ENCODE measurements at regions not wholly inside any gene's neighbourhood (a gene's known extent, or its start where the extent isn't known, plus 50 kb on each side); places are given as distances from the start of the nearest gene placed in this dataset.

DNA sequence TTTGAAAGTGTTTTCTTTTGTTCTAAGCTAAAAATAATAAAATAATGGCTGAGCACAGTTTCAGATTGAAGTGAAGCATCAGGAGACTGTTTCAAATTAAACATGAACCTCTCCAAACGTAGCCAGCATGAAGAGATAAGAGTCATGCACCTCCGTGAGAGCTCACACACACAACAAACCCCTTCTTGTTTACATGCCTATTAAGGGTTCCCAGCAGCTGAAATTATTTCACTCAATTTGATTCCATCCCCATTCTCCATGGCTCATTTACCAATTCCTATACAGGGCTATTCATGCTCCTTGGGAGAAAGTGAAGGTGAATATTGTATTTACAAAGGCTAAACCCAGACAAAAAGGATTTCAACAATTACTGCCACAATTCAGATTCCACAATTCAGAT, 954.1 kb upstream of the INTU start:
- no peak for DNase-seq
- Histone ChIP-seq H3K36me3 (no peaks in the 10 kb centered on the region), H3K4me3 (no peak overlapping the region), H3K27ac (no peak overlapping the region), H3K9me3 (no peaks in the 10 kb centered on the region), H3K4me1 (no peaks in the 10 kb centered on the region), H3K27me3 (no peaks in the 10 kb centered on the region)
- intact Hi-C loops (cut with DNase I; ENCODE audit: low total_unique reads): no loop called here
- no peak for ATAC-seq
- TF ChIP-seq POLR2A (IDR thresholded peaks at IDR 0.05) (no peak), CTCF (IDR thresholded peaks at IDR 0.05 in 4 of 5, conservative IDR thresholded peaks at IDR 0.05 in 1 of 5) (no peak)
- in situ Hi-C loops (cut with MboI; ENCODE audit: low sequenced_read_pairs in 4 of 4): no loop called here

DNA sequence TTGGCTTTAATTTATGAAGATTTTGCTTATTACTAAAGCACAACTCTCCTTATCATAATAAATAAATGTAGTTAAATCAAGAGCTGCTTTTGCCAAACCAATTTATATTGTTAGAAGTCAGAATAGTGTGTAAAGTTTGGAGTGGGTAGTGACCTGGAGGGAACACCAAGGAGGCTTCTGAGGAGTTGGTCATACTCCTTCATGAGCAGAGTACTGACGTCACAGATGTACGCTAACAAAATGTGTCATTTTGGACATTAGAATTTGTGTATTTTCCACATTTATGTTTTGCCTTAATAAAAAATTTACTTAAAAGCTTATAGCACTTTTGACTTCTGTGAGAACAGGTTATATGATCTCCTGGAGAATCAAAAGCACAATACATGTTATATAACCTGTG, 953.5 kb upstream of the INTU start:
- H3K9me3 ChIP-seq: no peaks in the 10 kb centered on the region
- no peaks in the 10 kb centered on the region for H3K4me1 ChIP-seq
- H3K36me3 ChIP-seq: no peaks in the 10 kb centered on the region
- H3K4me3 ChIP-seq: no peak overlapping the region
- no peaks in the 10 kb centered on the region for H3K27me3 ChIP-seq
- ATAC-seq: no peak
- H3K27ac ChIP-seq: no peak overlapping the region
- no peak for DNase-seq
- intact Hi-C loops (cut with DNase I; ENCODE audit: low total_unique reads): no loop called here
- in situ Hi-C loops (cut with MboI; ENCODE audit: low sequenced_read_pairs in 4 of 4): no loop called here
- TF ChIP-seq POLR2A (IDR thresholded peaks at IDR 0.05) (no peak), CTCF (IDR thresholded peaks at IDR 0.05 in 4 of 5, conservative IDR thresholded peaks at IDR 0.05 in 1 of 5) (no peak)

GRCh38 chr4:126682250-126682649, 950.5 kb upstream of the INTU start:
- intact Hi-C loops (cut with DNase I; ENCODE audit: low total_unique reads): no loop called here
- no peak overlapping the region for H3K4me3 ChIP-seq
- no peak overlapping the region for H3K27ac ChIP-seq
- no peaks in the 10 kb centered on the region for H3K9me3 ChIP-seq
- ATAC-seq (no peak), DNase-seq (no peak)
- no peak for TF ChIP-seq CTCF (IDR thresholded peaks at IDR 0.05 in 4 of 5, conservative IDR thresholded peaks at IDR 0.05 in 1 of 5)
- TF ChIP-seq POLR2A (IDR thresholded peaks at IDR 0.05): no peak
- H3K4me1 ChIP-seq: no peaks in the 10 kb centered on the region
- no peaks in the 10 kb centered on the region for H3K27me3 ChIP-seq
- in situ Hi-C loops (cut with MboI; ENCODE audit: low sequenced_read_pairs in 4 of 4): no loop called here
- H3K36me3 ChIP-seq: no peaks in the 10 kb centered on the region

GRCh38 chr4:126686491-126686890, 946.3 kb upstream of the INTU start:
- Histone ChIP-seq H3K4me3 (no peak overlapping the region), H3K4me1 (no peaks in the 10 kb centered on the region), H3K36me3 (no peaks in the 10 kb centered on the region), H3K27ac (no peak overlapping the region), H3K9me3 (no peaks in the 10 kb centered on the region), H3K27me3 (no peaks in the 10 kb centered on the region)
- DNase-seq (no peak), ATAC-seq (no peak)
- no peak for TF ChIP-seq CTCF (IDR thresholded peaks at IDR 0.05 in 4 of 5, conservative IDR thresholded peaks at IDR 0.05 in 1 of 5)
- no peak for TF ChIP-seq POLR2A (IDR thresholded peaks at IDR 0.05)
- intact Hi-C loops (cut with DNase I; ENCODE audit: low total_unique reads): no loop called here
- in situ Hi-C loops (cut with MboI; ENCODE audit: low sequenced_read_pairs in 4 of 4): no loop called here

DNA sequence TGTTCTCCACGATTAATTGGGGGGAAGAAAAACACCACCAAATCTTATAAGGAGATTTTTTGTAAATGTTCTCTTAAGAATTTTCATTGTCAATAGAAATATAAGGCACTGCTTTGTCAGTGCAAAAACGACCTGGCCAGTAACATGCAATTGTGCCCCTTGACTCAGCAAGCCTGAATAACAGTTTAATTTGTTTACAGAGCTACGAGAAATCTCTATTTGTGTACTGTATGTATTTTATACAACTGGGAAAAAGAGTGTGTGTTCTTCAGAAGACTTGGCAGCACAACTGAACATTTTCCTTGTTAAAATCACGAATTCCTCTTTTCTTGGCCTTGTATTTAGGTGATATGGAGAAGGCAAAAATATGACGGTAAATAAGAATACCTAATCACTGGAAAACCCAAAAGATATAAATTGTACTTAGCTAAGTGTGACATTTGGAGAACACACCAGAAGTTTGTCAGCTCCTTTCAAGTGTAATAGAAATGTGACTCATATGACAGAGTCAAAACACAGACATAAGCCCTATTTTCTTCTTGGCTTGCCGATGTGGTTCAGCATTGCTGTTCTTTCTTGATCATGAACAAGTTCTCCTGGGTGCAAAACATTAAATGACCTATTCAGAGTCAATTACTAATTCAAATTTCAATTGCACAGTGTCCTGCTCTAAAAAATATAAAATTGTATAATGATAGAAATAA, 945.0 kb upstream of the INTU start:
- H3K4me3 ChIP-seq: no peak overlapping the region
- DNase-seq (no peak), ATAC-seq (no peak)
- H3K36me3 ChIP-seq: no peaks in the 10 kb centered on the region
- intact Hi-C loops (cut with DNase I; ENCODE audit: low total_unique reads): no loop called here
- in situ Hi-C loops (cut with MboI; ENCODE audit: low sequenced_read_pairs in 4 of 4): no loop called here
- TF ChIP-seq POLR2A (IDR thresholded peaks at IDR 0.05) (no peak), CTCF (IDR thresholded peaks at IDR 0.05 in 4 of 5, conservative IDR thresholded peaks at IDR 0.05 in 1 of 5) (no peak)
- H3K4me1 ChIP-seq: no peaks in the 10 kb centered on the region
- no peak overlapping the region for H3K27ac ChIP-seq
- no peaks in the 10 kb centered on the region for H3K9me3 ChIP-seq
- H3K27me3 ChIP-seq: no peaks in the 10 kb centered on the region
